HG02763 (cell line): ENCODE measurements at regions not wholly inside any gene's neighbourhood (a gene's known extent, or its start where the extent isn't known, plus 50 kb on each side); places are given as distances from the start of the nearest gene placed in this dataset.
"Not testable (repeated sequence)": the region's sequence is repeated elsewhere in the genome, so short reads cannot be mapped to it uniquely, and the experiment has no call there.

Source experiments
- ATAC-seq: cut with Tn5 transposase; IDR thresholded peaks from one replicate; pipeline ENCODE4 v1.9.1; 2021; ENCODE audit warnings: mild to moderate bottlenecking, moderate library complexity; ENCODE audit not compliant: unreplicated experiment

DNA sequence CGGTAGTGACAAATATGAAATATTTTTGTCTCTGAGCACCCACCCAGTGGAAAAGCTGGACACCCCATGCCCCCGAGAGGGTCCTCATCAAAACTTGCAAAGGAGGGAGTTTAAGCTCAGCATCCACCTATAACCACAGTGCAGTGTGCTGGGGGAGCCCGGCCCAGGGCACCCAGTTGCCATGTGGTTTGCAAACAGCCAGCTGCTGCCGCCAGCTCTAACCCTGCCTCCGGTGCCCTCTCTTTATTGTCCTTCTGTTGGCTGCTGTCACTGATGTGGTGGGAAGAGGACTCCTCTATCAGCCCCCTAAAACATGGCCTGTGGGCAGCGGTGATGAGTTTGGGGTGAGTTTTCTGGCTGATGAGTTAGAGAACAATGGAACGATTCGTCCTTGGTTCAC lies 160.9 kb upstream of the MVB12B start:
- no peak for ATAC-seq

DNA sequence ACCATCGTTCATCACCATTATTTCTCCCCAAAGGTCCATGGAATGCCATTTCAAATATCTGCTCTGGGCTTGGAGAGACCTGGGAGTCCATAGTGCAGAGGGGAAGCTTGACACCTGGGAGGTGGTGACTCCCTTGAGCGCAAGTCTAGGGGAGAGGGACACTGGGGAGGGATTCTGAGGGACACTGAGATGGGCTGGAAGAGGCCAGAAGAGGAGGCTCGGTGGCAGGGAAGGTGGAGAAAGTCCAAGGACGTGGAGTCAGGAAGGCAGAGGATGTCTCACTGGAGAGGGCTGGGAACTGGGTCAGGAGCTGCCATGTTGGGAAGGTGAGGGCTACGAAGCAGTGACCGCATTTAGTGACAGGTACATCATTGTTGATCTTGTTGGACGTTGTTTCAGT lies 160.3 kb upstream of the MVB12B start:
- ATAC-seq: no peak

DNA sequence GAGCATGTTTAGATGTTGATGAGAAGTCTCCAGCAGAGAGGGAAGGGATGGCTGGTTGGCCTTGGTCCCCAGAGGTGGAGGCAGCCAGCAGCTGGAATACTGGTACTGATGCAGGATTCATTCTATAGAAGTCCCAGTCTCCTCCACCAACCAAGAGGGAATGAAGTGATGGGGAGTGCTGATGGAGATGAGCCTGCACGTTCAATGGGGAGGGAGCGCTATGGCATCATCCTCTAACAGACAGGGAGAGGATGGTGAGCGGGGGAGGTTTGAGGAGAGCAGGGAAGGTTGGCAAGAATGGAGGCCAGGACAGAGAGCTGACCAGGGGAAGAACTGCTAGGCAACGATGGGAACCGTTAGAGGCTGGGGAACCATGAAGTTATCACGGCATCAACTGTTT lies 159.8 kb upstream of the MVB12B start:
- no peak for ATAC-seq

DNA sequence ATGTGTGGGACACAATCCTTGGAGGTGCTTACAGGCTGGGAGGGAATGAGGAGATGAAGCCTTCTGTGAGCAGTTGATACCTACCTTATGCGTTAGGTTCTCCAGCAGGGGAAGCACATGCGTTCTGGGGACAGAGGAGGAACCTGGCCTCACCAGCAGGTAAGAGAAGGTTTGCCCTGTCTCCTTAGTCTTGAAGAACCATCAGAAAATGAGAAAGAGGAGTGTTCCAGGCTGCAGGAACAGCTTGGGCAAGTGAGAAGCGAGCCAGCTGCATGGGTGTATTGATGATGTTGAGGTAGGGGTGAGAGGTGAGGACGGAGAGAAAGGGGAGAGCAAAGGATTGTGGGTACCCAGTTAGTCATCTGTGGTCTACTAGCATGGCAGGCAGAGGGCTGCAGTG lies 156.9 kb upstream of the MVB12B start:
- no peak for ATAC-seq

DNA sequence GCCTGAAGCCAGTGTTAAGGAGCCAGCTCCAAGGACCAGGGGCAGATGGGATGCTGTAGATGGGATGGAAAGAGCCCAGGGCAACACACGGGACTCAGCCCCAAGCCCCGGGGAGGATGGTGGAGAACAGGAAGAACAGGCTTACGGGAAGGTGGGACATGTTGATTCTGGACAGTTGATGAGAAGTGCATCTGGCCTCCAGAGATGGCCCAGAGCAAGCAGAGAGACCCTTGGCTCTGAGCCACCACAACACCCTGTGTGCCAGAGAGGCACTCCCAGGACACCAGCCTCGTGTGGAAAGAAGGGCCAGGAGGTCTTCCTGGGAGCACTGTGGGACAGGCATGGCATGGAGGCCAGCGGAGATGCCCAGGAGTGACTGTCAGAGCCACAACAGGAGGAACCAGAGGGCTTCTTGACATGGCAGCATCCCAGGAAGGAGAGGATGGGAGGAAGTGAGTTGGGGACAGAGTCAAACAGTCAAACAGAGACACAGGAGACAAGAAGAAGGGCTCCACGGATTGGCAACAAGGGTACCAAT lies 156.3 kb upstream of the MVB12B start:
- no peak for ATAC-seq

DNA sequence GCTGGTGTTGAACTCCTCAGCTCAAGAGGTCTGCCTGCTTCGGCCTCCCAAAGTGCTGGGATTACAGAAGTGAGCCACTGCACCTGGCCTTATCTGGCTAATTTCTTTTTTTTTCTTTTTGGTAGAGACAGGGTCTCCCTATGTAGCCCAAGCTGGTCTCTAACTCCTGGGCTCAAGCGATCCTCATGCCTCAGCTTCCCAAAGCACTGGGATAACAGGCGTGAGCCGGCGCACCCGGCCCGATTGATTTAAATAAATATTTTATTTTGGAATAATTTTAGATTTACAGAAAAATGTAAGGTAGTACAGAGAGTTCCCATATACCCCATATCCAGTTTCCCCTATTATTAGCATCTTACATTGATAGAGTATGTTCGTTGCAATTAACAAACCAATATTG lies 155.0 kb upstream of the MVB12B start:
- no peak for ATAC-seq

DNA sequence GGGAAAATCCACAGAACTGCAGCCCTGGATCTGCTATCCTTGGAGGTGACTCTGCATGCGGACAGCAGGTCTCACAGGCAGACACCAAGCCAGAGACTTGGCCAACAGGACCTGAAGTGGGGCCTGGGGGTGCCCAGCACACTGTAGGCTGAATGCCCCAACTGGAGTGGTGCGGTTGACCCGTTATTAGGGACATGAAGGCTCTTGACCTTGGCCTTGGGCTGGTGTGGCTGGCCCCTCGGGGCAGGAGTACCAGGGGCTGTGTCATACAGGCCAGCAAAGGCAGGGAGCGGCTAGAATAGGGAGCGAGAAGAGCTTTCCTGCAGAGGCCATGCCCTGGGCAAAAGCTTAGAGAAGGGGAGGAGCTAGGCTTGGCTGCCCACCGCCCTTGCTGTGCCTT lies 153.2 kb upstream of the MVB12B start:
- ATAC-seq: no peak

DNA sequence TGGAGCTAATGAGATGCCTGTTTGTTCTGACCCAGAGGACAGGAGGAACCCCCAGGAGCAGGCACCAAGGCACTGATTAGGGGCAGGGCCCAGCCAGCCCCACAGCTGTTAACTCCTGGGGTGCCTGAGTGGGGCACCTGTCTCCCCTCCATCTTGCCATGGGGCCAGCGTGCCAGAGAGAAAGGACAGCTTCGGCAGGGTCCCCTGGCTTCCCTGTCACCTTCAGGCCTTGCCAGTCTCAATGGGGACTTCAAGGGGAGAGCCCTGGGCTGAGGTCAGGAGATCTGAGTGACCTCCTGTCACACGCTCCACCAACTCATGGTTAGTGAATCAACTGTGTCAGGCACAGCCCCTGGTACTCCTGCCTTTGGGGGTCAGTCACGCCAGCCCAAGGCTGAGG lies 152.7 kb upstream of the MVB12B start:
- ATAC-seq: no peak

DNA sequence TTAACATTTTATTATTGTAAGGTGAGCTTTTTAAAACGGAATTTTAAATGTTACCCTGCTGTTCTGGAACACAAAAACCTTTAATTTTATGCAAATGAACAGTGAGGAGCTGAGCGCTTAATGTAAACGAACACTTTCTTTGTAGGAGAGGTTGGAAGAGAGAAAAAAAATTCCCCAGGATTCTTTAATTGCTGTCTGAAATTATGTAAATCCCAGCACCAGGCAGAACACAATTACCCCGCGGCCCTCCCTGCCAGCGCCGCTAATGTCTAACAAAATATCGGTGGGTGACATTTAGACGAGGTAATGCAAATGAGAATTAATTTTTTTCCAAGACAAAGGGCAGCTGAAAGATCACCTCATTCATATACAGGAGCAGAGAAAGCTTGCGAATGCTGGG lies 143.4 kb upstream of the MVB12B start:
- ATAC-seq: no peak

DNA sequence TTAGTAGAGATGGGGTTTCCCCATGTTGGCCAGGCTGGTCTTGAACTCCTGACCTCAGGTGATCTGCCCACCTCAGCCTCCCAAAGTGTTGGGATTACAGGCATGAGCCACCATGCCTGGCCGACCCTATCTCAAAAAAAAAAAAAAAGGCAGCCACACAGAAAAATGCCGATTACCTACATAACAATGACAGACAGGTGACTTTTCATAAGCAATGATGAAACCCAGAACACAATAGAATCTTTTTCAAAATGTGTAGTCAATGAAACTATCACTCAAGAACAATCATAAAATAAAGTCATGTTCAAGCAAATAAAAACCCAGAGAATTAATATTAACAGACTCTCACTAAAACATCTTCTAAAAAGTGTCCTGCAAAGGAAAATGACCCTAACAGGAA lies 135.6 kb upstream of the MVB12B start:
- not testable (repeated sequence) for ATAC-seq

DNA sequence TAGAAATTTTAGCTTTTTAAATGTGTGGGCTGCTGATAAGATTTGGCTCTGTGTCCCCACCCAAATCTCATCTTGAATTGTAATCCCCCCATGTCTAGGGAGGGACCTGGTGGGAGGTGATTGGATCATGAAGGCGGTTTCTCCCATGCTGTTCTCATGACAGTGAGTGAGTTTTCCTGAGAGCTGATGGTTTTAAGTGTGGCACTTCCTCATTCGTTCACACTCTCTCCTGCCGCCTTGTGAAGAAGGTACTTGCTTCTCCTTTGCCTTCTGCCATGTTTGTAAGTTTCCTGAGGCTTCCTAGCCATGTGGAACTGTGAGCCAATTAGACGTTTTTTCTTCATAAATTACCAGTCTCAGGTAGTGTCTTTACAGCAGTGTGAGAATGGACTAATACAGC lies 127.8 kb upstream of the MVB12B start:
- no peak for ATAC-seq

DNA sequence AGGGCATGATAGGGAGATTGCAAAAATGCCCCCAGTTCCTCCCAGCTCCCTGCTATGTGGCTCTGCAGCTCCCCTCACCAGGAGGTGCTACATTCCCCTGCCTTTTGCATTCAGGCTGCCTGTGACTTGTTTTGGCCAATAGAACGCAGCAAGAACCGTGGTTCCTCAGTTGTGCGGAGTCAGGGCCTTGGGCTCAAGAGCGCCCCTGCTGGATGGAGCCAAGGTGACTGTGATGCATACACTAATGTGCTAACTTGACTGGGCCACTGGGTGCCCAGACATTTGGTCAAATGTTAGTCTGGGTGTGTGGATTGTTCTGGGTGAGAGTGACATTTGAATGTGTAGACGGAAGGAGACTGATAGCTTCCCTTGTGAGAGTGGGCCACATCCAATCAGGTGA lies 123.3 kb upstream of the MVB12B start:
- no peak for ATAC-seq

DNA sequence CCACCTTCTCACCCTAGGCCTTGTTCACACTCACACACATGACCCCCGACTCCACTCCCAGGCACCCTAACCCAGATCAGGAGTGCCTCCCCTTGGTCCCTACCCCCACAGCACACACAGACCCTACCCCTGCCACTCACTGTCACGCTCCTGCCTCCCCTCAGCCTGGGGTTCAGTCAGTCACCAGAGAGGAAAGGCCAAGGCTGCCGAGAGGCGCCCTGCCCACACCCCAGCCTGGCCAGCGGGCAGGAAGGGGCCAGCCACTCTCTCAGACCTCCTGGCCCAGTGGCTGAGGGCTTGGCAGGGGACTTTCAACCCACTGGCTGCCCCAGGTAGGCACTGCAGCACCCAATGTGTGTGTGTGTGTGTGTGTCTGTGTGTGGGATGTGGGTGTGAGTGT lies 122.4 kb upstream of the MVB12B start:
- ATAC-seq: no peak

DNA sequence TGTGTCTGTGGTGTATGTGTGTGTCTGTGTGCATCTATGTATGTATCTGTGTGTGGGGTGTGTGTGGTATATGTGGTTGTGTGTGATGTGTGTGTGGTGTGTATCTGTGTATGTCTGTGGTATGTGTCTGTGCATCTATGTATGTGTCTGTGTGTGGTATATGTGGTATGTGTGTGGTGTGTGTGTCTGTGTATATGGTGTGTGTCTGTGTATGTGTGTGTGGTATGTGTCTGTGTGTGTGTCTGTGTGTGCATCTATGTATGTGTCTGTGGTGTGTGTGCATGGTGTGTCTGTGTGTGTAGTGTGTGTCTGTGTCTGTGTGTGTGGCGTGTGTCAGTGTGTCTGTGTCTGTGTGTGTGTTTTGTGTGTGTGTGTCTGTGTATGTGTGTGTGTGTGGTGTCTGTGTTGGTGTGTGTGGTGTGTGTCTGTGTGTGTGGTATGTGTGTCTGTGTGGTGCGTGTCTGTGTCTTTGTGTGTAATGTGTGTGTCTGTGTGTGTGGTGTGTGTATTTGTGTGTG lies 121.9 kb upstream of the MVB12B start:
- ATAC-seq: no peak

DNA sequence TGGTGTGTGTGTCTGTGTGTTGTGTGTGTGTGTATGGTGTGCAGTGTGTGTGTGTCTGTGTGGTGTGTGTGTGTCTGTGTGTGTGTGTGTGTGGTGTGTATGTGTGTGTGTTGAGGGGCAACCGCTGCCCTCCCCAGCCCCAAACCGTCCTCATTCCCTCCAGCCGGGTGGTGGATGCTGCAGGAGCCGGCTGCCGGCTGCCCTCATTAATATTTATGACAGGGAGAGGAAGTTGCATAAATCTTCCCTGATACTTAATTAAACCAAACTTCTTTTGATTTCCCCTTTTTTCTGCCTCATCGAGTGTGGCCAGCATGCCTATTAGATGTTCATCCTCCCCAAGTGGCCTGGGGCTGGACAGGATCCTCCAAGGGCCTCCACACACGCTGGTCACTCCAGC lies 121.4 kb upstream of the MVB12B start:
- no peak for ATAC-seq

DNA sequence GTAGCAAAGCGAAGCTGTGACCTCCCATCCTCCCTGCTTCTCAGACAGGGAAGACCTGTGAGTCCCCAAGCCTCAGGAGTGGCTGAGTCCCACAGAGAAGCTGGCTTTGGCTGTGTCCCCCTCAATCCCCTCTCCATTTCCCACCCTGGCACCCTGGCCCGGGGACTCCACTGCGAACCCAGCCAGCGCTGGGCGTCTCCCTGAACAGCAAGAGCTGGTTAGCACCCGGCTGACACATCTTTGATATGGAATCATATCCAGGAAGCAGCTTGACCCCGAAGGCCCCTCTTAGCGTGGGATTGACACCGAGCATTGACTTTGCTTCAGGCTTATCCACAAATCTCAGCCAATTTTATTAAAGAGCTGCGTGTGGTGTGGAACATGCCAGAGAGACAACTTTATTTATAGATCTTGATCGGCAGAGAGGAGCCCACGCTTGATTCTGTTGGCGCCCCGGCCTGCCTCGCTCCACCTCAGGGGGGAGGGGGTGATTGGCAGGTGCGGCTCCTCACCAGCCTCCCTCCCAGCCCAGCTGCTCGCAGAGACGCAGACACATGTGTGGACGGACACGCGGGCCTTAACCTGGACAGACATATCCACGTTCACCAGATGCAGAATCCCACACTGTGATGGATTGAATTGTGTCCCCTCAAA lies 120.7 kb upstream of the MVB12B start:
- ATAC-seq: no peak

DNA sequence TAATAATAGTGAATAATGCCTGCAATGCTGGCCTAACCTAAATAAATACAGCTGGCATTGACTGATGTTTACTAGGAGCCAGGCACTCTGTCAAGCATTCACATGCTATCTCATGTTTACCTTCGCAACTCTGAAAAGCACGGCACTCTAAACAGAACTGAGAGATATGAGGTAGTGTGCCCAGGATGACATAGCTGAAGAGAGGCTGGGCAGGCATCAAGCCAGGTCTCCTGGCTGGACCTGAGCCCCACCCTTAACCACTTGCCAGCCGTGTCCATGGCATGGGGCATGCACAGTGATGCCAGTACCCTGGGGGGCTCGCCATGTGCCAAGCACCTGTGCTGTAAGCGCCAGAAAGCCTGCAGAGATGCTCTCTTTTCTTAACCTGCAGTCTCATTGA lies 119.4 kb upstream of the MVB12B start:
- no peak for ATAC-seq

DNA sequence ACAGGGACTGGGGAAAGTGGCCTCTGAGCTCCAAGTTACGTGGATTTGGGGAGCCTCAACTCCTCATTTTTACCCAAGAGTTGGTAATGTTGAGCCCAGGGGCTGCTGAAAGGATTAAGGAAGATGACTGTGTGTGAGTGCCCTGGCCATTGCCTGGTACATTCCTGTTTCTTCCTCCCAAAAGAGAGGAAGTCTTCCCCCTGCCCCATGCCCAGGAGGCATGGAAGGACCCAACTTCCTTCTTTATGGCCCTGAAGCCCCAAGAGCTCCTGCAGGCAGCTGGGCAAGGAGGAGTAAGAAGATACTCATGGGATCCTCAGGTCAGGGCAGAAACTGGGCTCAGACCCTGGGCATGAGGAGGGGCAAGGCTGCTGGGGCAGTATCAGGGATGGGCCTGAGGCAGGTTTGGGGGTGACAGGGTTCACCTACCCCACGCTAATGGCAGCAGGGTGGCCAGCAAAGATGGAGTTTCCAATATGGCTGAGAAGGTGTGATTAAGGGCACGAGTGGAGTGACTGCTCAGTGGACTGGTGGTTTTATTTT lies 118.3 kb upstream of the MVB12B start:
- no peak for ATAC-seq

DNA sequence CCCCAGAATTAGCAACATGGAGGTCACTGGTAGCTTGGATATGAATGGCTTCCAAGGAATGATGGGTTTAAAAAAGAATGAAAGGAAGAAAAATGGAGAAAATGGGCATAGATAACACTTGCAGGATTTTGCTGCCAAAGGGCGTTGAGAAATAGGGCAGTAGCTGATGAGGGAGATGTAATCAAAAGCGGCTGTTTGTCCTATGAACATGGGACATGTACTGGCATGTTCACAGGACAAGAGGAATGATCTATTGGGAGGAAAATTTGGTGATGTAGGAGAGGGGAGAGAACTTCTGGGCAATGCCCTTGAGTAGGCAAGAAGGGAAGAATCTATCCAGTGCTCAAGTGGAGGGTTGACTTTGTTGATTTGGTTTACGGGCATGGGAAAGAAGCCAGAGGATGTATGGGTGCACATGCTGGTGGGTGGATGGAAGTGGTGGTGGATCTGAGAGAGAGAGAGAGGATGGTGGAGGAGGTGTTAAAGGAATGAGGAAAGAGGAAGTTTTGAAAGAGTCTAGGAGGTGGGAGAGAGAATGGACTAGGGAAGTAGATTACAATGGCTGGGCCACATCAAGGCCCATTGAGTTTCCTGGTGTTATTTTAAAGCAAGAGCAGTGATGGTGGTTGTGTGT lies 115.1 kb upstream of the MVB12B start:
- ATAC-seq: no peak

DNA sequence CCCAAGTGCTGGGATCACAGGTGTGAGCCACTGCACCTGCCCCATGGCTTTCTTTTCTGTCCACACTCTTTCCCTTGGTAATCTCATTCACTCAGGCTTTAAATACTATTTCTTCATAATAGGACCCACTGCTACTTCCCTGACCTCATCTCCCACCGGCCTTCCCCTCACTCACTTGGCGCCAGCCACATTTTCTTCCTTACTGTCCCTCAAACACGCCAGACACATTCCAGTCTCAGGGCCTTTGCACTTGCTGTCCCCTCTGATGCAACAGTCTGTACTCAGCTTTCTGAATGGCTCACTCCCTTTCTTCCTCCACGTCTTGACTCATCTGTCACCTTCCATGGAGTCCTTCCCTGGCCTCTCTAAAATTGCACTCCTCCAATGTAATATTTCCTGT lies 111.1 kb upstream of the MVB12B start:
- no peak for ATAC-seq

DNA sequence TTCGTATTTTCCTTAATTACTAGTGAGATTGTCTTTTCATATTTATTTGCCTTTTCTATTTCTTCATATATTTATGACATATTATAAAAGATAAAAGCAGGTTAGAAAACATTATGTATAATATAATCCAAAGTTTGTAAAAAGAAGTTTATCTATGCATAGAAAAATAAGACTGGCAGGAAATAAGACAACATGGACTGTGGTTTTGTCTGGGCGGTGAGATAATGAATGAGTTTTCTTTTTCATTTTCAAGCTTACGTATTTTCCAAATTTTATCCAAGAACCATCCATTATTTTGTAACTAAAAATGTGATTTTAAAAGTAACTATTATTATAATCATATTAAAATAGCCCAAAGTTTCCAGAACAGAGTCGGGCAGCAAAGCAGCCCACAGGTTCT lies 109.8 kb upstream of the MVB12B start:
- no peak for ATAC-seq

DNA sequence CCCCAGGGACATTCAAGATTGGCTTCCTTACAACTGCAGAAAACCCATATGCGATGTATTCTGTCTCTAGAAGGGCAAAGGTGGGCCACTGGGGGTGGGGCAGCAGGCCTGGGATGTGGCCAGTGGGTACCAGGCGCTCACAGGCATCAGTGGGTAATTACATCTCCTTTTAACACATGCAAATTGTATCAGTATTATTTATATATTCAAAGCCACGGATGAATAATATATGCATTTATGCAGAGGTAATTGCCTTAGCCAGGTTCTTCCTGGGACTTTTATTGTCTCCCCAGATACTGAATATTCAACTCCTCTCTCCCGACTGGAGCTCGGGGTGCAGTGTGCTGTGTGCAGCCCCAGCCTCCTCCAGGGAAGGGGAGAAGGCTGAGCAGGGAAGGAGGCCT lies 109.4 kb upstream of the MVB12B start:
- no peak for ATAC-seq
